Stimulated activated CD4-positive, alpha-beta T cell treated with anti-CD3 and anti-CD28 coated beads, Interleukin-1b, Interleukin-23, amount 100 ng/mL, for 24 hours (primary cell): ENCODE measurements at regions not wholly inside any gene's neighbourhood (a gene's known extent, or its start where the extent isn't known, plus 50 kb on each side); places are given as distances from the start of the nearest gene placed in this dataset.

Experiments
- DNase-seq, 4 experiments: peaks; one replicate each; pipeline ENCODE4 v3.0.0-alpha.2; 2020; ENCODE audit warnings: low read depth in 4 of 4, low spot score in 1 of 4

DNA sequence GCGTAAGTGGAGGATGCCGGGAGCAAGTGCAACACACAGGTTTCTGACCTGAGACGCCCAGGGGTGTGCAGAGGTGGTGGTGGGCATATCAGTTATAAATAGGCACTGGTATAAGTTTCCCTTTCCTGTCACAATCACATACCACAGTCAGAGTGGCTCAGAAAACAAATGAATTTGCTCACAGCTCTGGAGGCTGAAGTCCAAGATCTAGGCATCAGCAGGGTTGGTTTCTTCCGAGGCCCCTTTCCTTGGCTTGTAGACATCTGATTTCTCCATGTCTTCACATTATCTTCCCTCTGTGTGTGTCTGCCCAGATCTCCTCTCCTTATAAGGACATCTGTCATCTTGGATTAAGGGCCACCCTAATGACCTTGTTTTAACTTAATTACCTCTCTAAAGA is 250.5 kb upstream of the TNRC6C start:
- DNase-seq = no peak

DNA sequence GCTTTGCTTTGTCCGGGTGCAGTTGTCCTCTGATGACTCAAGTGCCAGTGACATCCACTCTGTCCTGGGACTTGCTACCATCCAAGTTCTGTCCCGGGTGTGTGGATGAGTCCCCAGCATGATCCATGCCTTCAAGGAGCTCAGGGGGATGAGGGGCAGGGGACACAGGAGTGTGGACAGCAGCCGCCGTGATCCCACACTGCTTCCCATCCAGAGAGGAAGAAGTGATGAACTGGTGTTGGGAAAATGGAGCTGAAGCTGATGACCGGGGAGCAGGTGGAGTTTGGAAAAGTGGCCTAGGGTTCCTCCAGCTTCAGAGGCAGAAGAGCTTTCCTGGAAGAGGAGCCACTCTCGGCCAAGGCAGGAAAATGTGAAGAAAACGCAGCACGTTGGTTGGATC is 249.6 kb upstream of the TNRC6C start:
- no peak for DNase-seq

DNA sequence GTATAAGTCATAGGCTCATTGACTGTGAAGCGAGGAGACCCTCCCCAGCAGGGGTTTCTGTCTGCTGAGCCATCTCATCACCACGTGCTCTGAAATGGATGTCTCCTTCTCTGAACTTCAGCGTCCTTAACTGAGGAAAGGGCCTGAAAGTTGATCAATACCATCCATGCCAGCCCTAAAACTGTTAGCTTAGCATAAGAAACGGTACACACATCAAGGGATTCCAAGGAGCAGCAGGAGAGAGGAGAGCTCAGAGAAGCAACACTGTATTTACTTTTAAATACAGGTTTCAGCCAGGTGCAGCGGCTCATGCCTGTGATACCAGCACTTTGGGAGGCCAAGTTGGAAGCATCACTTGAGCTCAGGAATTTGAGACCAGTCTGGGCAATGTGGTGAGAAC is 248.9 kb upstream of the TNRC6C start:
- DNase-seq = no peak

DNA sequence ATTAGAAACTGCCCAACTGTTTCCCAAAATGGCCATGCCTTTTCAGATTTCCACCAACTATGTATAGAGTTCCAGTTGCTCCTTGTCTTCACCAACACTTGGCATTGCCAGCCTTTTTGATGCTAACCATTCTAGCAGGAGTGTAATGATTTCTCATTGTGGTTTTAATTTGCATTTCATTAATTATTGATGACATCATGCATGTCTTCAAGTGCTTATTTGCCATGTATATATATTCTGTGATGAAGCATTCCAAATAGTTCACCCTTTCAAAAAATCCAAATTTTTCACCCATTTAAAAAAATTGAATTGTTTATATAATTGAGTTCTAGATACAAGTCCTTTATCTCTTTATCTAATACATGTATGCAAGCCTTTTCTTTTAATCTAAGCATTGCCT is 245.9 kb upstream of the TNRC6C start:
- DNase-seq = no peak

DNA sequence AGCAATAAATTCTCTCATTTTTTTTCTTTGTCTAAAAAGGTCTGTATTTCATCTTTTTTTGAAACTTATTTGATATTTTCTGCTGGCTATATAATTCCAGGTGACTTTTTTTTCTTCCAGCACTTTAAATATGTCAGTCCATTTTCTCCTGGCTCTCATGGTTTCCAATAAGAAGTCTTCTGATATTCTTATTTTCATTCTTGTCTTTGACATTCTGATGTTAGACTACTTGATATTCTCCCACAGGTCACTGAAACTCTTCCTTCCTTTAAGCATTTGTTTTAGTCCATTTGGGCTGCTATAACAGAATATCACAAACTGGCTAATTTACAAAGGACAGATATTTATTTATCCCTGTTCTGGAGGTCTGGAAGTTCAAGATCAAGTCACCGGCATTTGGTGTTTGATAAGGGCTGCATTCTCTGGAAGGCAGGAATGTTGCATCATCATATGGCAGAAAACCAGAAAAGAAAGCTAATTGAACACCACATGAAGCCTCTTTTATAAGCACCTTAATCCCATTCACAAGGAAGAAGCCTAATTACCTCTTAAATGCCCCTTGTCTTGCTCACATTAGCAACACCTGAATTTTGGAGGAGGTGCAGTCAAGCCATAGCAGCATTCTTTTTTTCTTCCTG is 242.1 kb upstream of the TNRC6C start:
- no peak for DNase-seq

DNA sequence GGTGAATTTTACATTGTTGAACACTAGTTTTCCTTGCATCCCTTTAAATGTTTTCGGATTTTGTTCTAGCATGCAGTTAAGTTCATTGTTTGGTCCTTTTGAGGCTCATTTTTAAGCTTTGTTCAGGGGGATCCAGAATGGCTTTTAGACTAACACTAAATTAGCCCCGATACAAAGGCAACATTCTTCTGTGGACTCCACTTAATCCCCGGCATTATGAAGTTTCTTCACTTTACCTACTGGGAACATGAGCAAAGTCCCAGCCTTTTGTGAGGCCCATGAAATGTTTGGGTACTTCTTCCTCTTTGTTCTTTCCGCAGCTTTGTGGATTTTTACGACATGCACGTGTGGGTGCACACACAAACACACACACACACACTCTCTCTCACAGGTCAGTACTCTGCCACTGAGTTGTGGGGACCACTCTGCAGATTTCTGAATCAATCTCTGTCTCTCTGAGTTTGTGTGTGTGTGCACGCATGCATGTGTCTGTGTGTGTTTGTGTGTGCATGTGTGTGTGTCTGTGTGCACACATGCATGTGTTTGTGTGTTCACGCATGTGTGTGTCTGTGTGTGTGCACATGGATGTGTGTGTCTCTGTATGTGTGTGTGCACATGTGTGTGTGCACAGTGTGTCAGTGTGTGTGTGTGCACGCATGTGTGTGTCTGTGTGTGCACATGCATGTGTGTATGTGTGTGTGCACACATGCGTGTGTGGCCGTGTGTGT is 240.4 kb upstream of the TNRC6C start:
- no peak for DNase-seq

DNA sequence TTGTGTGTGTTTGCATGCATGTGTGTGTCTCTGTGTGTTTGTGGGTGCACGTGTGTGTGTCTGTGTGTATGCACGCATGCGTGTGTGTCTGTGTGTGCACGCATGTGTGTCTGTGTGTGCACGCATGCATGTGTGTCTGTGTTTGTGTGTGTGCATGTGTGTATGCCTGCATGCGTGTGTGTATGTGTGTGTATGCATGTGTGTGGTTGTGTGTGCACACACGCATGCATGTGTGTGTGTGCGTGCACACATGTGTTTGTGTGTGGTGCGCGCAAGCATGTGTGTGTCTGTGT is 239.9 kb upstream of the TNRC6C start:
- DNase-seq = no peak

DNA sequence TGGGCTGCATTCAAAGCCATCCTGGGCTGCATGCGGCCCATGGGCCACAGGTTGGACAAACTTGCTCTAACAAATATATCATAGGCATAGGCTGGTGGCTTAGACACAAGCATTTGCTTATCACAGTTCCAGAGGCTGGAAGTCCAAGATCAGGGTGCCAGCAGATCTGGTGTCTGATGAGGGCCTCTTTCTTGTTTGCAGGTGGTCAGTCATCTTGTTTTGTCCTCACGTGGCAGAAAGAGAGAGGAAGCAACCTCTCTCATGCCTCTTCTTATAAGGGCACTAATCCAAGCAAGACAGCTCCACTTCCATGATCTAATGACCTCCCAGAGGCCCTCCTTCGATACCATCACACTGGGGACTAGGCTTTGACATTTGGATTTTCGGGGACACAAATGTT is 238.7 kb upstream of the TNRC6C start:
- DNase-seq = no peak

DNA sequence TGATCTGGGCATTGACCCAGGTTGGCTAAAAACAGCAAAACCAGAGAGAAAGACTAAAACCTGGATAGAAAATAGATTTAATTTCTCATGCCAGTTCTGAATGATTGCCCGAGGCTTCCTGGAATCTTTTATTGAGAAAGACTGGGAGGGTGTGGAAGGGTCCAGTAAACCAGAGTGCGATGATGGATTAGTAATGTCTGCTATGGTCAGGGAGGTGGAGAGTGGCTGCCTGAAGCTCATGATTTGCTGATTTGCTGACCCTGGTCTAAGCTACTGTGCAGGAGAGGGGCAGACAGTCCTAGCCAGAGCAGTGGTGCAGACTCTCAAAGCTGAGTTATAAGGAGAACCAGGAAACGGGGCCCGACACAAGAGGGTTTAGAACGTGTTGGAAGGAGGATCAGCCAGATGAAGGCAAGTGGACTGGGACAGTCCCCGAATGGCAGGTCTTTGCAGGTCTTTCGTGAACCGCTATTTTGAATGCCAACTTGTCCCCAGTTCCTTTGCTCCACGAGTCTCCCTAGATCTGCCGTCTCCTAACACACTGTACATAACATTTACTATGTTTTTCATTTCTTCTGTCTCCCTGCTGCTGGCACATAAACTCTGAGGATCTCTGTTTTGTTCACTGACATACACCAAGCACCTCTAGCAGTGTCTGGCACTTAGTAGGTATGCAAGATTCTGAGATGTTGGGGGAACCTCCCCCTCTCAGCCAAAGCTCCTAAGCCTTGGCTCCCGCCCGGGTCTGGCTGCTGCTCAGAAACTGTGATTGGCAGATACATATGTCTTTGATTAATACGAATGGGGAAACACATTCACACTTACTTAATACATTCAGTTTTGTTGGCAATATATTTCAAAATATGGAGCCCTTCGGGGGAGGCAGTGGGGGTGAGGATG is 237.3 kb upstream of the TNRC6C start:
- DNase-seq = no peak

DNA sequence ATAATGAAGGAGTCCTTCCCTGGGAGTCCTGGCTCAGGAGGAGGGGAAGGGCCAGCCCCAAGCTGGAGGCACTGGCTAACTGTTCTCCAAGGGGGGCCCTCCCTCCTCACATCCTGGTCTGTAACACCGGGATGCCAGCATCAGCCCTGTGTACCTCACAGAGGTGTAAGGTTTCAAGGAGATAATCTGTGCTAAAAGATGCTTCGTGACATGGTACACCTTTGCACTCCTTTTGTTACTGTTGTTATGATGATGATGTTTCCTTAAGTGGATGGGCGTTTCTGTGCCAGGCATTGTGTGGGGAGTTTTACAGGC is 236.7 kb upstream of the TNRC6C start:
- no peak for DNase-seq

DNA sequence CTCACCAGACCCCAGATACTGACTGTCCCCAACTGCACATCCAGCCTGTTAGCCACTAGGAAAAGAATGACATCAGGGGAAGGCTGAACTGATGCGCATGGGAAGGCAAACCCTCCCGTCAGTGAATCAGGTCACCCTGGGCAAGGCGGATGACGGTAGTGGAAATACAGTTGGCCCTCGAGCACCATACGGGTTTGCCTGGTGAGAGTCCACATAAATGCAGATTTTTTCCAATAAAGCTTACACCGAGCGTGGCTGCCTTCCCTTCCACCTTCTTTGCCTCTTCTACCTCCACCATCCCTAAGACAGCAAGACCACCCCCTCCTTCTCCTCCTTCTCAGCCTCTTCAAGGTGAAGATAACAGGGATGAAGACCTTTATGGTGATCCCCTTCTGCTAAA is 236.1 kb upstream of the TNRC6C start:
- no peak for DNase-seq

DNA sequence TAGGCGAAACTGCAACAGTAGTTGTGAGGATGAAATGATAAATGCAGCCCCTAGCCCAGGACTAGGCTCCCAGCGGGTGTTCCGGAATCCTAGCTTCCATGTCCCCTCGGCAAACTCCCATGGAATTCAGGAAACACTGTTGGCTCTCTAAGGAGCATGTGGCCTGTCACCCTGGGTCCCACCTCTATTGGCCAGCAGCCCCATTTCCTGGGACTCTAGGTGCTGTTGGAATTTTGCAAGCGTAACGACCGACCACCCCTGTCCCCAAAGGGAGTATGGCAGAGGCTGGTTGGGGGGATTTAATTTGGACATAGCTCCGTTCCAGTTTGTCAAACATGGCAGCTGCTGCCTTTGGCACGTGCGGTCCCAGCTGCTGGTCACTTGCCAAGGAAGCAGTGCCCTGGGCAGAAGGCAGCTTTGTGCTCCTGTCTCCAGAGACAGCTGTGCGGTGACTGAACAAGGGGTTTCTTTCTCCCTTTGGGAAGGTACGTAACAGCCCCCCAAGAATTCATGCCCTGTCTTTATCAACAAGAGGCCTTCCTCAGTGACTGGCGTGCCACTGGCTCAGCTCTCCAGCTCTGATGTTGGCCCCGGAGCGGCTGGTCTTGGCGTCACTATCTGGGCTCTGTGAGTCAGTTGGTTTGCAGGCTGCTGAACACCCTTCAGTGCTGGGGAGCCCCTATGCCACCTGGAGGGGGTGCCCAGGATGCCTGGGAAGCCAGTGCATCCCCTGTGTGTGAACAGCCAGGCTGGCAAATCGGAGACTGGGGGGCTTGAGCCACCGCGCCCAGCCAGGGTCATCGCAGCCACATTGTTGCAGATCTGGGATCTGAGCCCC is 235.2 kb upstream of the TNRC6C start:
- DNase-seq = no peak

DNA sequence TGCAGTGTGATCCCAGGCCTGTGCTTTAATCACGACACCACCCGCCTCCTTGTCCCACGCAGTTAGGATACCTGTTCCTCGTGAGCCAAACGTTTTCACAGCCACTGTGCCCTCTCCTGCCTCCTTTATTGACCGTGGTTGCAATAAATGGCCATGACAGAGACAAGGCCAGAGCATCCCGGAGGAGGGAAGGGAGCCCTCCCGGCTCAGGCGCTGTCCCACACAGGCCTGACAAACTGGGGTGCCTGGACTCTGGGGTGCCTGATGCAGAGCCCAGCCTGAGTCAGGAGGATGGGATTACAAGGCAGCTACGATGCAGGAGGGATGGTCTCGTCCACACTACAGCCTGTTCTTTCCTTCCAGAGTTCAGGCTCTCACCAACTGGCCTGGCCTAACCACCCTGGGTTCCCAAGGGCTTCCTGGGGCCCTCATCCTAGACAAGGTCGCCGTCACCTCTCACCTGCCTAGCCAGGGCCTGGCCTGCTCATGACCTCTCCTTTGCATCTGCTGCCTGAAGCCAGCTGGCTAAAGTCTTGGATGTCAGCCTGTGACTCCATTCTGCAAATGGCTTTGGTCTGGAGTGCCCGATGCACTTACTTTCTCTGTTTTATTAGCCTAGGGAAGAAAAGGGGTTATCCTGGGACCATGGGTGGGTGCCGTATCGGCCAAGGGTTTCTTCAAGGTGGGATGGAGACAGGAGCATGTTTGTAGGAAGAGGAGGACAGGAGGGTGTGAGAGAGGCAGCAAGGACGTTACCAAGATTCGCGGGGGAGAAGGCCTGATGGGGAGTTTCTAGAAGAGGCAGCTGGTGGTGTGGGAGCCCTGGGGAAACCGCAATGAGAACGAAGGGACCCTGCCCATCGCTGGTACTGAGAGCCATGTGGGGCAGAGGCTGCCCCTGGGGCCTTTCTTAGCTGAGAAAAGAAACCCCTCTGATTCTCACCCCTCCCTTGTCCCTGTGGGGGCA is 234.3 kb upstream of the TNRC6C start:
- DNase-seq = no peak

DNA sequence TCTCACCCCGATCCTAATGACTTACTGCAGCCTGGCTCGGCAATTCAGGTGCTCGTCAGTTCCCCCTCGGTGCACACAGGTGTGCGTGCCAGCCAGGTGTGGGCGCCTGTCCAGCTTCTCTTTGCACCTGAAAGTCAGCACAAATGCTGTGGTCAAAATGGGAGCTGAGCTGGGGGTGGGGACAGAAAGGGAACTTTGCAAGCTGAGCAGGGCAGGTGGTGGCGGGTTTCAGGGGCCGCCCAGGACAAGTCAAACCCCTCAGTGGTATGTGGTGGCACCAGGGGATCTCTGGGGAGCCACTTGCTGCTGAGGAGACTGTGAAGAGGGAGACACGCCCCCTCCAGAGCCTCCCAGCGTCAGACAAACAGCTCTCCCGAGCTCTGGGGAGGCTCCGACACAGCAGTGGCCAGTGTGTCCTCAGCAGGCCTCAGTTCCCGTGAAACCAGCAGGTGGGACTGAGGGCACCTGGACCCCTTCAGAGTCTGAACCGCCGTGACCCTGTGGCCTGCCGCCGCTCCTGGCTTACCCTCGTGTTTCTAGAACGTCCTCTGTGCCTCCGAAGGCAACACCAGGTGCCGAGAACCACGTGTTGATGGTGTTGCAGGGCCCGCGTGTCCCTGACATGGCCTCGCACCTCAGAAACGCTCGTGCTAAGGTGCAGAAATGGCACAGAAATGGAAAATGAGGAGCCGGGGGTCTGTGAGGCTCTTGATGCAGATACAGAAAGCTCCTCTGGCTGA is 233.5 kb upstream of the TNRC6C start:
- DNase-seq = no peak

DNA sequence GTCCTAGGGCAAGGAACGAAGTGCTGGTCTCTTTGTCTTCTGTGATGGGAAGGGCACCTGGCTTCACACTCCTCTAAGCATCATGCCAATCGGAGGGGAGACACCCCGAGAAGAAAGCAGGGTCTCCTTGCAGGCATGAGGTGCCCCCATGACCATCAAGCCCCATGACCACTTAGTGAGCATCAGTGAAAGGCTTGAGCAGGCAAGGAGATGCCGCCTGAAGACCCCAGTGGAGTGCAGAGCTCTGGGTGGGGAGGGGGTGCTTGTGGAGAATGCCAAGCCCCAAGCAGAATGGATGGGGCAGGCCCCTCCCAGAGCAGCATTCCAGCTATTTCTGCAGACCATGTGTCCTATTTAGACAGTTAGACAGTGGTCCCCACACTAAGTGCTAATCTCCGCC is 232.7 kb upstream of the TNRC6C start:
- no peak for DNase-seq

DNA sequence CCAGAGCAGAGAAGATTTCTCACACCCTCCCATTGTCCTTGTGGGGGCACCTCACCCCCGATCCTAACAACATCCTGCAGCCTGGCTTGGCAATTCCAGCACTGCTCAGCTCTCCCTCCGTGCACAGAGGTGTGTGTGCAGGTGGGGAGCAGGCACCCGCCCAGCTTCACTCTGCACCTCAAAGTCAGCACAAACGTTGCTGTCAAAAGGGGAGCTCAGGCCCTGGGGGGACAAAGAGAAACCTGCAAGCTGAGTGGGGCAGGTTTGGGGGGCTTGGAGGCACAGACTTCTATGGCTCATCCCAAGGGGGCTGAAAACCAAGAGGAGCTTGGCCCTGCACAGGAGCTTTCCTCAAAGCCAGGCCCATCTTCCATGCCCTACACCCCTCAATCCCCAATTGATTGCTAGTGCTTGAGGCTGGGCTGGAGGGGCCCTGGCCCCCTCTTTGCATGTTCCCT is 231.9 kb upstream of the TNRC6C start:
- DNase-seq = no peak

DNA sequence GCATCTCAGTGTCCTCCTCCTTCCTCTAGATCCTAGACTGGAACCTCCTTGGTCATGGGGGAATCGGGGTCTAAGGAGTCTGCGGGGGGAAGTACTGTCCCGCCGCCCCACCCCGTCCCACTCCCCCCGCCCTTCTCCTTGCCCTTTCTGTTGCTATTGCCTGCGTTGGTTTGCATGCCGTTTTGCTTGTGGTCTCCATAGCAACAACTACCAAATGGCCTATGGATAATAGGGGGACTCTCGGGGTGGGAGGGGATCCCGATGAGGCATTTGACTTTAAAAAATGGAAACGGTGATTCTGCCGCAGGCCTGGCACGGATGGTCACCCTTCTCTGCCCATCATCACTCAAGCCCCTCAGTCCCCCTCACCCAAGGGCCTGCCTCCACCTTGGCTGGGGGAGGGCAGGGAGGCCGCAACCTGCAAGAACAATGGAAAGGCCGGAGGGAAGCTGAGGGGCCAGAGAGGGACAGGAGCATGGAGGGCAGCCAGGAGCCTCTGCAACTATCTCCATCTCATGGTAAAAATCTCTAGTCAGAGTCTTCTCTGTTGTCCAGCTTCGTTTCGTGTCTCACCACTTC is 231.4 kb upstream of the TNRC6C start:
- DNase-seq = no peak

DNA sequence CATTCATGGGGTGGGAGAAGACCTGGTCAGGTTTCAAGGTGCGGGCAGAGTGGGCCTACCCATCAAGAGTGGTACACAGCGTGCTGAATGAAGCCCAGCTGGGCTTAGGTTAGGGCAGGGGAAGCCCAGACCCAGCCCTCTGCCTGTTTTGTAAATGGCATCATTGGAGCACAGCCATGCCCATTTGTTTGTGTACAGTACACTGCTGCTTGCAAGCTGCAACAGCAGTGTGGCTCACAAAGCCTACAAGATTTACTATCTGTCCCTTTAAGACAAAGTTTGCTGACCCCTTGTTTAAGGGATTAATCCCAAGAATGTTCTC is 230.1 kb upstream of the TNRC6C start:
- DNase-seq = no peak

DNA sequence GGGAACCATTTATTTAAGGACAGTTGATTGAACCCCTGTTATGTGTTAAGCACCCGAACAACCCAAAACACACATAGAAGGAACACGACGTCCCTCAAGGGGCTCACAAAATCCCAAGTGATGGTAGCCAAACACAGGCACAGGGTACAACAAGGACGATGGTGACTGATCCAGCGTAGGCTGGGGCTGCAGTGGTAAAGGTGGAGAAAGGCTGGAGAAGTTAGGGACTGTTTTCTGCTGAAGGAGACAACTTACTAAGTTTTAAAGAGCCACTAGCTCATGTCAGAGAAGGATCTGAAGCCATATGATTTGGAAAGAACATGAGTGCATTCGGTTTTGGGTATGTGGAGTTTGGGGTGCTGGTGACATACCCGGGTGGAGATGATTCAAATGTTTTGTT is 229.6 kb upstream of the TNRC6C start:
- DNase-seq = no peak

DNA sequence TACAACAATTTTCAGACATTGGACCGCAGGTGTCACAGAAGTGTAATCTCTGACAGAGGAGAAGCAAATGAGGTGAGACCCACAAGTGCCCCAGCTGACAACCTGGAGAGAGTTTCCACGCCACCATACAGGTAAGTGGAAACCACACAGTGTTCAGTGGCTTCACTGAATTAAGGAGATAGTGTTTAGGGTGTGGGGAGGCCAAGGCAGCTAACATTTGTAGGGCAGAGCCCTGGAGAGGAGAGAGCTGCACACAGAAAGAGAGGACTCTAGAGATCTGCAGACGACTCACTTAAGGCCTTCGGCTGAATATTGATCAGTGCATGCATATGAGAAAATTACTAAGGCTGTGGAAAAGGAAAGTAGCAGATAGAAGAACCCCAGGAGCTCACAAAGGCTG is 228.9 kb upstream of the TNRC6C start:
- DNase-seq = no peak
